ENCODE measurements at regions not wholly inside any gene's neighbourhood (a gene's known extent, or its start where the extent isn't known, plus 50 kb on each side); places are given as distances from the start of the nearest gene placed in this dataset.

DNA sequence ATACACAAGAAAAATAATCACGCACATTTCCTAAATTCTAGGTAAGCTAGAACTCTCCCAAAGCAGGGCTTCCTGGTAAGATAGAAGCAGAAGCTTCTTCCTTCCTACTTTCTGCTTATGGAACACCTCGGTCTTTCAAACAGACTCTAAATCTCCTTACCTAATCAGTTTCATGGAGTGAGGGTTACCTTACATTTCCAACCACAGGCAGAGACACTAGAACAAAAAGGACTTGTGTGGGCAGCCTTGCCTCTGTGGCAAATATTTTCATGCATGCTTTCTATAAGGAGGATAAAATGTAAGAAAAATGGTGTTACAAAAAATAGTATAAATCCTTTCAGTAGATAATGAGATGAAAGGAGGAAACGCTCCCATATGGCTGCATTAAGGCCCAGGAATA is 386.3 kb upstream of the SMIM30 start:
- TF ChIP-seq, protein P1, sequence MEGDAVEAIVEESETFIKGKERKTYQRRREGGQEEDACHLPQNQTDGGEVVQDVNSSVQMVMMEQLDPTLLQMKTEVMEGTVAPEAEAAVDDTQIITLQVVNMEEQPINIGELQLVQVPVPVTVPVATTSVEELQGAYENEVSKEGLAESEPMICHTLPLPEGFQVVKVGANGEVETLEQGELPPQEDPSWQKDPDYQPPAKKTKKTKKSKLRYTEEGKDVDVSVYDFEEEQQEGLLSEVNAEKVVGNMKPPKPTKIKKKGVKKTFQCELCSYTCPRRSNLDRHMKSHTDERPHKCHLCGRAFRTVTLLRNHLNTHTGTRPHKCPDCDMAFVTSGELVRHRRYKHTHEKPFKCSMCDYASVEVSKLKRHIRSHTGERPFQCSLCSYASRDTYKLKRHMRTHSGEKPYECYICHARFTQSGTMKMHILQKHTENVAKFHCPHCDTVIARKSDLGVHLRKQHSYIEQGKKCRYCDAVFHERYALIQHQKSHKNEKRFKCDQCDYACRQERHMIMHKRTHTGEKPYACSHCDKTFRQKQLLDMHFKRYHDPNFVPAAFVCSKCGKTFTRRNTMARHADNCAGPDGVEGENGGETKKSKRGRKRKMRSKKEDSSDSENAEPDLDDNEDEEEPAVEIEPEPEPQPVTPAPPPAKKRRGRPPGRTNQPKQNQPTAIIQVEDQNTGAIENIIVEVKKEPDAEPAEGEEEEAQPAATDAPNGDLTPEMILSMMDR (IDR thresholded peaks at IDR 0.05): no peak
- TF ChIP-seq, protein P2, sequence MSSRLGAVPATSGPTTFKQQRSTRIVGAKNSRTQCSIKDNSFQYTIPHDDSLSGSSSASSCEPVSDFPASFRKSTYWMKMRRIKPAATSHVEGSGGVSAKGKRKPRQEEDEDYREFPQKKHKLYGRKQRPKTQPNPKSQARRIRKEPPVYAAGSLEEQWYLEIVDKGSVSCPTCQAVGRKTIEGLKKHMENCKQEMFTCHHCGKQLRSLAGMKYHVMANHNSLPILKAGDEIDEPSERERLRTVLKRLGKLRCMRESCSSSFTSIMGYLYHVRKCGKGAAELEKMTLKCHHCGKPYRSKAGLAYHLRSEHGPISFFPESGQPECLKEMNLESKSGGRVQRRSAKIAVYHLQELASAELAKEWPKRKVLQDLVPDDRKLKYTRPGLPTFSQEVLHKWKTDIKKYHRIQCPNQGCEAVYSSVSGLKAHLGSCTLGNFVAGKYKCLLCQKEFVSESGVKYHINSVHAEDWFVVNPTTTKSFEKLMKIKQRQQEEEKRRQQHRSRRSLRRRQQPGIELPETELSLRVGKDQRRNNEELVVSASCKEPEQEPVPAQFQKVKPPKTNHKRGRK (CRISPR knock-in tag; IDR thresholded peaks at IDR 0.05; ENCODE audit: borderline replicate concordance): no peak
- TF ChIP-seq KAT7 (CRISPR knock-in tag; IDR thresholded peaks at IDR 0.05; ENCODE audit: borderline replicate concordance) (no peak), CREB1 (CRISPR knock-in tag; IDR thresholded peaks at IDR 0.05) (no peak)
- TF ChIP-seq, protein P3, sequence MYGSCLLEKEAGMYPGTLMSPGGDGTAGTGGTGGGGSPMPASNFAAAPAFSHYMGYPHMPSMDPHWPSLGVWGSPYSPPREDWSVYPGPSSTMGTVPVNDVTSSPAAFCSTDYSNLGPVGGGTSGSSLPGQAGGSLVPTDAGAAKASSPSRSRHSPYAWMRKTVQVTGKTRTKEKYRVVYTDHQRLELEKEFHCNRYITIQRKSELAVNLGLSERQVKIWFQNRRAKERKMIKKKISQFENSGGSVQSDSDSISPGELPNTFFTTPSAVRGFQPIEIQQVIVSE (CRISPR knock-in tag; IDR thresholded peaks at IDR 0.05; ENCODE audit: borderline replicate concordance): no peak

All from WTC11 (cell line).